K562 (cell line): ENCODE measurements at regions not wholly inside any gene's neighbourhood (a gene's known extent, or its start where the extent isn't known, plus 50 kb on each side); places are given as distances from the start of the nearest gene placed in this dataset.

ENCODE experiments used
- ATAC-seq: fragments of 200-7000 bp; cut with Tn5 transposase; 3 replicates; pipeline ENCODE4 v1.9.1; 2020; ENCODE audit warnings: moderate library complexity
- BruUV-seq: library from RNA; stranded (reverse); fragments of 400-500 nt; replicated peaks from 2 replicates; lab custom pipeline; 2021; lab: Mats Ljungman, UMichigan
- CTCF ChIA-PET: fragments of 300-600 bp; formaldehyde crosslinking; extraction: SDS; loops from one replicate; lab custom pipeline; 2021; ENCODE audit warnings: low intra/inter-chr PET ratio; lab: Yijun Ruan, JAX
- POLR2A ChIA-PET: fragments of 300-600, 350-650 bp; sonication (Branson Sonifier 250); formaldehyde crosslinking; extraction: SDS; loops from one replicate; lab custom pipeline; 2021; ENCODE audit warnings: antibody characterized with exemption, inconsistent platforms; lab: Yijun Ruan, JAX
- DNase-seq, 4 experiments: peaks; one replicate each; pipeline versions ENCODE4 v3.0.0 to v3.0.0-alpha.2; 2011 to 2018; ENCODE audit warnings: low spot score in 3 of 4, mixed read lengths in 3 of 4; ENCODE audit errors: extremely low read depth in 1 of 4
- FAIRE-seq: peaks from 2 replicates; lab custom pipeline; 2011; peaks lifted over from hg19 to GRCh38; lab: Jason Lieb, UNC
- H2AFZ ChIP-seq: 2 replicates; pipeline ENCODE4 v1.6.0; 2011; ENCODE audit warnings: low read depth, low read length, control low read depth, inconsistent platforms
- H3K27ac ChIP-seq: fragments of 200-600 bp; 3 replicates; pipeline ENCODE4 v1.8.0; 2011; ENCODE audit warnings: low read depth, mild to moderate bottlenecking, control low read depth, inconsistent platforms, low read length, moderate library complexity, mixed read lengths; ENCODE audit errors: extremely low read depth
- H3K27me3 ChIP-seq, 2 experiments: fragments of 300-600 bp in 1 of 2; 2 replicates in 1 of 2; 3 replicates in 1 of 2; pipeline versions ENCODE4 v1.6.0 to v1.8.0; 2011; ENCODE audit warnings: inconsistent platforms in 2 of 2, low read length in 2 of 2, mild to moderate bottlenecking in 1 of 2, mixed read lengths in 1 of 2, moderate library complexity in 1 of 2; ENCODE audit not compliant: control insufficient read depth in 2 of 2, insufficient read depth in 2 of 2
- H3K36me3 ChIP-seq: fragments of 300-600 bp; 3 replicates; pipeline ENCODE4 v1.8.0; 2011; ENCODE audit warnings: mild to moderate bottlenecking, low read length, inconsistent platforms; ENCODE audit not compliant: control insufficient read depth, insufficient read depth
- H3K4me1 ChIP-seq, 2 experiments: fragments of 200-600 bp in 1 of 2; replicated peaks in 1 of 2; 2 replicates in 1 of 2; 3 replicates in 1 of 2; pipeline versions ENCODE4 v1.5.1 to v1.8.0; 2011; ENCODE audit warnings: inconsistent platforms in 2 of 2, low read length in 2 of 2, mild to moderate bottlenecking in 1 of 2, mixed read lengths in 1 of 2, moderate library complexity in 1 of 2; ENCODE audit not compliant: control insufficient read depth in 2 of 2, insufficient read depth in 2 of 2
- H3K4me2 ChIP-seq: 2 replicates; pipeline ENCODE4 v1.6.1; 2011; ENCODE audit warnings: low read length, control low read depth, inconsistent platforms, mixed read lengths; ENCODE audit not compliant: insufficient read depth
- H3K4me3 ChIP-seq: fragments of 200-600 bp; sonication (generic), shearing (Covaris generic); 2 replicates; pipeline ENCODE4 v1.5.1; 2016; ENCODE audit warnings: control low read depth, inconsistent platforms
- H3K79me2 ChIP-seq: fragments of 200-600 bp; 3 replicates; pipeline ENCODE4 v1.8.0; 2011; ENCODE audit warnings: low read length, inconsistent platforms; ENCODE audit not compliant: control insufficient read depth, insufficient read depth
- H3K9ac ChIP-seq, 2 experiments: 2 replicates each; pipeline versions ENCODE4 v1.6.0 to v1.6.1; 2011; ENCODE audit warnings: low read depth in 2 of 2, low read length in 2 of 2, control low read depth in 1 of 2, inconsistent platforms in 1 of 2, mild to moderate bottlenecking in 1 of 2, mixed read lengths in 1 of 2; ENCODE audit not compliant: insufficient read depth in 1 of 2
- H3K9me1 ChIP-seq: one replicate; pipeline ENCODE4 v1.6.0; 2011; ENCODE audit warnings: inconsistent platforms, mild to moderate bottlenecking, low read length, moderate library complexity; ENCODE audit not compliant: control insufficient read depth, insufficient read depth
- H3K9me3 ChIP-seq: replicated peaks from 2 replicates; pipeline ENCODE4 v1.5.1; 2011; ENCODE audit warnings: low read depth, low read length, inconsistent platforms; ENCODE audit not compliant: control insufficient read depth, insufficient read depth
- H4K20me1 ChIP-seq: replicated peaks from 2 replicates; pipeline ENCODE4 v1.6.1; 2011; ENCODE audit warnings: low read length, inconsistent platforms, mixed read lengths; ENCODE audit not compliant: control insufficient read depth, insufficient read depth
- ELF1 ChIP-seq: fragments of 200-800 bp; sonication (Bioruptor generic); IDR thresholded peaks from 2 replicates; pipeline ENCODE4 v1.6.1; 2016; ENCODE audit warnings: missing genetic modification characterization, missing compliant biosample characterization
- EWSR1 ChIP-seq: fragments of 450-650 bp; IDR thresholded peaks from 2 replicates; pipeline ENCODE4 v1.6.1; 2018; ENCODE audit warnings: borderline replicate concordance, mild to moderate bottlenecking, low read depth, moderate library complexity; ENCODE audit not compliant: partially characterized antibody
- GTF2E2 ChIP-seq: fragments of 200-800 bp; sonication (Bioruptor generic); IDR thresholded peaks from 2 replicates; pipeline ENCODE4 v1.6.1; 2016; ENCODE audit warnings: missing genetic modification characterization, missing compliant biosample characterization
- ZFP1 ChIP-seq: fragments of 450-650 bp; formaldehyde crosslinking; IDR thresholded peaks from 2 replicates; pipeline ENCODE4 v1.4.0; 2020; ENCODE audit warnings: mild to moderate bottlenecking, mixed read lengths
- ZNF444 ChIP-seq: fragments of 250-450 bp; sonication (Bioruptor Pico); IDR thresholded peaks from 2 replicates; pipeline ENCODE4 v1.4.0; 2020; ENCODE audit warnings: mild to moderate bottlenecking, moderate library complexity
- ZNF707 ChIP-seq: fragments of 250-450 bp; sonication (Bioruptor Pico); conservative IDR thresholded peaks from 2 replicates; pipeline ENCODE4 v1.8.0; 2022; ENCODE audit warnings: inconsistent platforms, mild to moderate bottlenecking, moderate library complexity
- ZNF764 ChIP-seq: fragments of 250-450 bp; sonication (Bioruptor Pico); IDR thresholded peaks from 2 replicates; pipeline ENCODE4 v1.4.0; 2020; ENCODE audit warnings: low read depth, mild to moderate bottlenecking, moderate library complexity
- WGBS: fragments of 100-300 bp; shearing (Covaris generic); methylation state at CpG from one replicate; pipeline ENCODE4 v1.1.6; 2016; ENCODE audit warnings: low coverage, mixed read lengths; ENCODE audit not compliant: insufficient coverage; ENCODE audit errors: missing lambda C conversion rate; 5-methylcytosine and 5-hydroxymethylcytosine counted together
- in situ Hi-C: fragments of 300-500 bp; cut with MboI; formaldehyde crosslinking; loops from 4 replicates; pipeline ENCODE4 v1.15.0; 2018; ENCODE audit warnings: inconsistent platforms, mixed read lengths
- intact Hi-C: fragments of 100-400 bp; cut with micrococcal nuclease; formaldehyde crosslinking; loops from 2 replicates; pipeline ENCODE4 v1.14.2; 2022

GRCh38 chr22:26847816-26848215 lies 190.4 kb downstream of the MIAT start:
- TF ChIP-seq ELF1 (tag) (no peak), ZNF444 (CRISPR knock-in tag) (no peak), GTF2E2 (tag) (no peak), ZFP1 (CRISPR knock-in tag) (no peak), ZNF707 (CRISPR knock-in tag) (no peak), ZNF764 (CRISPR knock-in tag) (no peak), EWSR1 (no peak)
- 0% methylated on average over 2 of the region's 2 CpGs for WGBS

More at GRCh38 chr22:26847816-26848215, 190.4 kb downstream of the MIAT start:
- Histone ChIP-seq H3K9me1 (no peaks in the 10 kb centered on the region), H3K36me3 (no peaks in the 10 kb centered on the region), H3K4me2 (no peak overlapping the region), H3K4me3 (no peak overlapping the region), H2AFZ (no peak overlapping the region), H3K9ac (no peak overlapping the region), H3K4me1 (no peaks in the 10 kb centered on the region), H3K9me3 (no peaks in the 10 kb centered on the region), H4K20me1 (no peaks in the 10 kb centered on the region), H3K79me2 (no peaks in the 10 kb centered on the region), H3K27ac (no peak overlapping the region), H3K27me3 (no peaks in the 10 kb centered on the region; a peak in 1 of 5 replicates)
- CTCF ChIA-PET, result no interaction called here
- POLR2A ChIA-PET, result no interaction called here
- FAIRE-seq (no peak), DNase-seq (no peak), ATAC-seq (no peak)
- in situ Hi-C loops (no loop called here), intact Hi-C loops (no loop called here)
- BruUV-seq, result no TSS peak
